T-helper 2 cell (primary cell): ENCODE measurements at regions not wholly inside any gene's neighbourhood (a gene's known extent, or its start where the extent isn't known, plus 50 kb on each side); places are given as distances from the start of the nearest gene placed in this dataset.

ENCODE experiments used
- DNase-seq, 5 experiments: peaks; one replicate each; pipeline versions ENCODE4 v3.0.0 to v3.0.0-alpha.2; 2012 to 2022

GRCh38 chr1:237962985-237963384 is 72.3 kb upstream of the ZP4 start:
- DNase-seq, result no peak

GRCh38 chr1:237961754-237962153 is 71.0 kb upstream of the ZP4 start:
- no peak for DNase-seq

- no peak for DNase-seq
Measured at GRCh38 chr1:237959838-237960237, 69.1 kb upstream of the ZP4 start.

- DNase-seq, result no peak
Measured at GRCh38 chr1:237953238-237953637, 62.5 kb upstream of the ZP4 start.
